Forelimb muscle (tissue), 1 donor: ENCODE measurements at regions not wholly inside any gene's neighbourhood (a gene's known extent, or its start where the extent isn't known, plus 50 kb on each side); places are given as distances from the start of the nearest gene placed in this dataset.

Source experiments
- DNase-seq: peaks from one replicate; pipeline ENCODE4 v3.0.0-alpha.2; 2013; ENCODE audit warnings: low read depth

DNA sequence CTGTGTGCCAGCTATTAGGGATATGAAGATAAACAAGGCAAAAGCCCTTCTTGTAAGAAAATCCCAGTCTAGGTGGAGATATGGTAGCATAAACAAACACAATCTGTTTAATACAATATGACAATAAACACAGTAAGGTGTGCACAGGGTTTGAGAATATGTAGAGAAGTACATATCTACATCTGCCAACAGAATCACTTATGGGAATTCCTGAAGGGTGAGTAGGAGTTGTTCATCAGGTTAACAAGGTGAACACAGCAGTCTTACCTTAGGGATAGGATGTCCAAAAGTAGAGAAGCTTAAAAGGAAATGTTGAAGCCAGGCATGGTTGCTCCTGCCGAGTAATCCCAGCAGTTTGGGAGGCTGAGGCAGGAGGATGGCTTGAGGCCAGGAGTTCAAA lies 57.7 kb upstream of the LRRC7 start:
- DNase-seq: no peak

DNA sequence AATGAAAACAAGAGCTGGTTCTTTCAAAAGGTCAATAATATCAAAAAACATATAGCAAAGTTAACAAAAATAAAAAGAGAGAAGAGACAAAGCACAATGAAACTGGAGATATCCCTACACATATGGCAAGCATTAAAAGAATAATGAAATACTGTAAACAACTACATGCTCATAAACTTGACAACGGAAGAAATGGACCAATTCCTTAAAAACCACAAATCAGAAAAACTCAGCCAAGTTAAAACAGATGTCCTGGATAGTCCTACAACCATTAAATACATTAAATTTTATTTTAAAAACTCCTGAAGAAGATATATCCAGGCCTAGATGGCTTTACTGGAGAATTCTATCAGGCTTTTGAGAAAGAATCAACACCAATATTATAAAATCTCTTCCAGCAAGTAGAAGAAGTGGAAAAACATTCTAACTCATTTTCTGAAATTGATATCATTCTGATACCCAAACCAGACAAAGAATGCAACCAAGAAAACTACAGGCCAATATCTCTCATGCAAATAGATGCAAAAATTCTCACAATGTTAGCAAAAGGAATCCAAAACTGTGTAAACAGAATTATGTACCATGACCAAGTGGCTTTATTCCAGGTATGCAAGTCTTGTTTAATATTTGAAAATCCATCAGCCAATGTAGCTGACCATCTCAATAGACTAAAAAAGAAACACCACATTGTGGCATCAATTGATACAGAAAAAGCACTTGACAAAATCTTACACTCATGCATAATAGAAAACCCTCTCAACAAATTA lies 56.1 kb upstream of the LRRC7 start:
- no peak for DNase-seq

DNA sequence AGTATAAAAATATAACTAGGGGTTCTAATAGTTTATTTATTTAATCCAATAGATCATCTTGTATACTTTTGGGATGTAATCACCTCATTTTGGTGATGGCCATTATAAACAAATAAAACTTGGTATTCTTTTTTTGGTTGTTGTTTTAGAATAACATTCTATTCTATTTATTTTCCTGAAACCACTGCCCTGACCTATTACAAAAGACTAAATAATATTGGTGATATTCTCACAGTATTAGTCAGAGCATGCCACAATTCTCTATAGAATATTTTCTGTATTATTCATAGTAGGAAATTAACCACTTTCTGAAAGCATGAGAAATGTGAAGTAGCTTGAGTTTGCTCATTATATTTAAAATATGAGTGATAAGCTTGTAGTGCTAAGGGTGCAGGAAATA lies 54.1 kb upstream of the LRRC7 start:
- DNase-seq: no peak
